NB4 (cell line): ENCODE measurements at regions not wholly inside any gene's neighbourhood (a gene's known extent, or its start where the extent isn't known, plus 50 kb on each side); places are given as distances from the start of the nearest gene placed in this dataset.

ENCODE experiments used
- CTCF ChIP-seq: IDR thresholded peaks from one replicate; pipeline ENCODE4 v1.5.1; 2012; ENCODE audit warnings: low read depth, low read length
- POLR2A ChIP-seq: IDR thresholded peaks from 2 replicates; pipeline ENCODE4 v1.6.1; 2011; ENCODE audit warnings: mild to moderate bottlenecking; ENCODE audit not compliant: insufficient read length; ENCODE audit errors: extremely low read depth

GRCh38 chr12:105955976-105956375 lies 182.8 kb downstream of the NUAK1 start:
- TF ChIP-seq CTCF = no peak
- no peak for TF ChIP-seq POLR2A
